Activated naive CD4-positive, alpha-beta T cell treated with anti-CD3 and anti-CD28 coated beads, Interleukin-2, amount 50 U/mL, for 16 hours (primary cell): ENCODE measurements at regions not wholly inside any gene's neighbourhood (a gene's known extent, or its start where the extent isn't known, plus 50 kb on each side); places are given as distances from the start of the nearest gene placed in this dataset.

Source experiments
- DNase-seq: peaks from one replicate; pipeline ENCODE4 v3.0.0-alpha.2; 2020

DNA sequence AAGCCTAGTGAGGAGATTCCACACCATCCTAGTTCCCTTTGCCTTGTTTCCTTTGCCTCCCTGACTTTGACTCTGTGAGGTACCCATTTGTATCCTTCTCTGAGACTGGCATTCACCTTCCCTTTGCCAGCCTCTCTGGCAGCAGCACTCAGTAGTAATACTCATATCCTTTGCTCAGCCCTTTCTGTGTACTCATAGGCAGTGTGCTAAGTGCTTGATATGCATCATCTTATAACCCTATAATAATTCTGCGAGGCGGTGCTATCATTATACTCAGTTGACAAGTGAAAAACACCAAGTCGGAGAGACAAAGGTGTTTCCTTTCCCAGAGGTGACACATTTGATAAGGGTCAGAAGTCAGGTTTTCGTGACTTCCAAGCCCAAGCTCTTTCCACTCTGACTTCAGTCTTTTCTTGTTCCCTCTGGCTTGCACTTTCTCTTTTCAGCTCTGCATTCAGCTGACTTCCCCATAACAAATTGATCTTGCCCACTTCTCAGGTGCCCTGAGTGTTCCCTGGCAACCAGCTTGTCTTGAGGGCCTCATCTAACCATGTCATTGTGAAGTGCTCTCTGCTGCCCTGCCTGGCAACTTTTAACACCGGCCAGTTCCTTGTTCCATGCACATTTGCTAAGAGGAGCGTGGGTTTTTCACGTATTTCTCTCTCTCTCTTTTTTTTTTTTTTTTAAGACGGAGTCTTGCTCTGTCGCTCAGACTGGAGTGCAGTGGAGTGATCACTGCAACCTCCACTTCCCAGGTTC lies 94.5 kb upstream of the UPP2 start:
- DNase-seq = peak; percentile 14

DNA sequence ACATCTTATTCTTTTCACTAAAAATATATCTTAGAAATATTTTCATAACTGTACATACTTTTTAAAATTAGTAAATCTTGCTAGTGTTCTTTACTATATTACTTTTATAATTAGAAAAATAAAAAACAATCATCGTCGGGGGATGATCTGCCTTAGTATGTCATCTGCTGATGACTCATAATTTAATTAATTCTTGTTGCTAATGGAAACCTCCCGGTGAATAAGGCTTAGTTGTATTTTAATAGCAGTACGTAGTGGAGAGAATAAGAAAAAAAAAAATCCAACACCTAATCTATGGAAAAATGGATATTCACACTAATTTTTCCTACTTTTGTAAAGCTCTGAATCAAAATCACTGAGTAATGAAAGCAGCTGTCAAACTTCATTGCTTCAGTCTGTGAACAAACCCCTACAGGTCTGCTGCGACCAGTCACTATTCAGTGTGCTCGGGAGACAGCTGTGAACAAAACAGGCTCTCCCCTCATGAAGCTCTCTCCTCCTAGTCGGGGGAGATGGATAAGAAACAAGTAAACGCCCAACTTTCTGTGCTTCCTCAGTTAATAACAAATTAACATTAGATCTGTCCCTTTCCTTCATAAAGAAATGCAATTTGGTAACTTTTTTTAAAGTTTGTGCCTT lies 97.4 kb upstream of the UPP2 start:
- no peak for DNase-seq

DNA sequence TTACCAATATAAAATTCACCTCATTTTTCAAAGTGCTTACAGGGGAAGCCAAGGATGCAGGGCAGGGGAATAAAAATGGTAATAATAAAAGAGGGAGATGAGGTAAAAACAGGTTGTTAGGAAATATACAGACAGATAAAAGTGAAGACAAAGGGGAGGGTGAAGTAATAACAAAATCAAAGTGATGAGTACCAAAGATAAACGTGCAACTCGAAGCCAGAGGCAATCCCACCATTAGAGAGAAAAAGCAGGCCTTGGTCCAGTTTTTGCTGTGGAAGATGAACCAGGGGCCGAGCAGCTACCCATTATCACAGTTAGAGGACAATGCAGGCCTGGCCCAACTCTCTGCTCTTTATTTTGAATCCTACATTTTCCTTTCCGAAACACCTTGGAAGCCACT lies 99.6 kb upstream of the UPP2 start:
- DNase-seq = no peak

DNA sequence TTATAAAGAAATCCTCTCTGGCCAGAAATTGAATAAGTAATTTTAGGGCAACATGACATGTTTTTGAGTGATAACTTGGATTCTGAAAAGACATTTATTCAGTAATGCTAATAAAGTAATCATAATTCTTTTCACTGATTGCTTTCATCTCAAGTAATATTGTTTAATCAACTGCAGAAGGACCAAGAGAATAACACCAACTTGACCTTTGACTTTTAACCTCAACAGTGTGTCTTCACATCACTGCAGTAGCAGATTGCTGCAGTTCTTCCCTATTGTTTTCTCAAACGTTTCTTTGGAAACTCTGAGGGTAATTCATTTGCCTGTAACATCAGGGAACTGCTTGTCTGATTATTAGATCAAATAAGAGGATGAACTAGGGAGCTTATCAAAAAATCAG lies 104.9 kb upstream of the UPP2 start:
- DNase-seq = no peak

DNA sequence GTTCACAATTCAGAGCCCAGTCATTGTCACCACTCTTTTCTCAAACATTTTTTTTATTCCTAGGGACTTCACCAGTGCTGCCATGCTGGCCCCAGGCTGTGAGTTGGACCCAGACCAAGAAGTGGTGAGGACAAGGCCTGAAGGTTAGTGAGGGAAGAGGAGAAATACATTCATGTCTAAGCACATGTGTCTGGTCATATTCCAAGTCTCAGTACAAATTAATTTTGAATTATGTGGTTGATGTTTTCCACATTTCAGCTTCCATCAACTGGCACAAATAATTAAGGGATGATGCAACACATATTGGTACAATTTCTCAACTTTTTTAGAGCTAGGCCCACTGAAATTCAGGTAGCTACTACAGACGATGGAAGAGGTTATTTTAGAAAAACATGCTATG lies 106.6 kb upstream of the UPP2 start:
- DNase-seq = no peak

DNA sequence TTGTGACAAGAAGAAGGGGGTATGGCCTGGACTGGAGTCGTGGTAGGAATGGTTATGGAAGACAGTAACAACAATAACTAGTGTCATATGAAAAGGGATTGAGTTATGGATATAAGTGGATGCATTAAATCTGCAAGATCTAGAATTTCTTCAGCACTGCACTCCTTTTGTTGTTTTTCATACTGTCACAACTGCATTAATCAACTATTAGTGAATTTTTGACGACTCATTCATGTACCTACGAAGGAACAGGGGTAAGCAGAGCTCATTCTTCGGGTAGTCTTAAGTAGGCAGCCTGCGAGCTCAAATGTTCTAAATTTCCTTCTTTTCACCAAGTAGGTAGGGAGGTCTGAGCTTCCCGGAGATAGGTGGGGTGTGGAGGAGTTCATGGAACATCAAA lies 109.7 kb upstream of the UPP2 start:
- DNase-seq = no peak

DNA sequence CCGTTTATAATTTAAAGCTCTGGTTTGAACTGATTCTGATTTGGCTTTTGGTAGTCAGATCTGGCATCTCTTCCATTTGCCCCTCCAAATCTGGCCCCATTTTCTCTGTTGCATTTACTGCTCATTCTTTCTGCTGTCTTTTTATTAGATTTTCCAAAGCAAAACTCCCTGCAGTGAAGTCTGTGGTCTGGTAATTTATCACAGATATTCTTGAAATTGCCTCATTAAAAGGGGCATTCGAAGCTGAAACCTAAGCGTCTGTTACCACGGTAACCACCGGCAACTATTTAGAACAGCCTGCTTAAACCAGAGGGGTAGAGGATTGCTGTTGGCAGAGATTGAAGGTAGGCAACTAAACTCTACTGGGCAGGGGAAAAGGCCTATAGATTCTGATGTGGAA lies 111.5 kb upstream of the UPP2 start:
- no peak for DNase-seq

DNA sequence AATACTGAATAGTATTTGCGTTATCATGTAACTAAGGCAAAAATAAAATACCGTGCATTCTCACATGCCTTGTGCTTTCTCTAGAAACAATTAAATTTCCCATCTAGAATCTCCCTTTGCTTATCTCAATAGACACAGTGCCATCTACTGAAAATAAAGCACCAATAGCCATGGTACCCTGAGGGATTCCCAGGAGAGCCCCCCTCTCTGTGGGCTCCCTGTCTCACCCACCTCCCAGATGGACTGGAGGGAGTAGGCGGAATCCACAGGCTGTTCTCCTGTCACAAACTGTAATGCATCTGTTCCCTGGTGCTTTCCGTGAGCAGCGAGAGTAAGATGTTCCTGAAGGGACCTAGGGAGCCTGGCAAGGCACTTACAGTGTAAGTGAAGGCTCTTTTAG lies 112.4 kb upstream of the UPP2 start:
- no peak for DNase-seq

DNA sequence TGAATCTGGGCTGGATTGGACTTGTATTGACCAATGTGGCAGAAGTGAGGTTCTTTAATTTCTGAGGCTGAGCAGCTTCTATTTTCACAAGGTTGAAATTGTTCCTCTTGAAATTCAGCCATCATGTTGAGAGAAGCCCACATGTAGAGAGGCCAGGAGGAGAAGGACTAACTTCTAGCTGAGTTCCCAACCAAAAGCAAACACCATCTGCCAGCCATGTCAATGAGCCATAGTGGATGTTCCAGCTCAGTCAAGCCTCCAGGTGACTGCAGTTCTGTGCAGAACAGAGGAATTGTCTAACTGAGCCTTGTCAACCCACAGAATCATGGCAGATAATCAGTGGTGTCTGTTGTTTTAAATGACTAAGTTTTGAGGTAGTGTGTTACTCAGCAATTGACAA lies 110.6 kb upstream of the ACVR1 start:
- DNase-seq = no peak

DNA sequence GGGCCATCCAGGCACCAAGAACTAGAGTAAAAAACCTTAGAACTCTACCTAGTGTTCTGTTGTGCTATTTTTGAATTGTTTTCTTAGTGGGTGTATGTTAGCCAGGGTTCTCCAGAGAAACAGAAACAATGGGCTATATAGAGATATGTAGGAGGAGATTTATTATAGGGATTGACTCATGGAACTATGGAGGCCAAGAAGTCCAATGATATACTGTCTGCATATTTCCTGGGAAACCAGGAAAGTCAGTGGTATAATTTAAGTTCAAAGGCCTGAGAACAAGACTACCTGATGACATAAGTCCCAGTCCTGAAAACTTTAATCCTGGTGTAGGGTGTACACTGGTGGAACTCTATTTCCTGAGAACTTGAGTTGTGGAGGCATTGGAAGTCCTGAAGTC lies 108.7 kb upstream of the ACVR1 start:
- DNase-seq = no peak

DNA sequence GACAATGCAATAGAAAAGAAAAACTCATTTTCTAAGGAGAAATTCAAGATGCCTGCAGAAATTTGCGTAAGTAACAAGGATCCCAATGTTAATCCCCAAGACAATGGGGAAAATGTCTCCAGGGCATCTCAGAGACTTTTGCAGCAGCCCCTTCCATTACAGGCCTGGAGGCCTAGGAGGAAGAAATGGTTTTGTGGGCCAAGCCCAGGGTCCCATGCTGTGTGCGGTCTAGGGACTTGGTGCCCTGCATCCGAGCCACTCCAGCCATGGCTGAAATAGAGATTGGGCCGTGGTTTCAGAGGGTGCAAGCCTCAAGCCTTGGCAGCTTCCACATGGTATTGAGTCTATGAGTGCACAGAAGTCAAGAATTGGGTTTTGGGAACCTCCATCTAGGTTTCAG lies 103.9 kb upstream of the ACVR1 start:
- DNase-seq = no peak

DNA sequence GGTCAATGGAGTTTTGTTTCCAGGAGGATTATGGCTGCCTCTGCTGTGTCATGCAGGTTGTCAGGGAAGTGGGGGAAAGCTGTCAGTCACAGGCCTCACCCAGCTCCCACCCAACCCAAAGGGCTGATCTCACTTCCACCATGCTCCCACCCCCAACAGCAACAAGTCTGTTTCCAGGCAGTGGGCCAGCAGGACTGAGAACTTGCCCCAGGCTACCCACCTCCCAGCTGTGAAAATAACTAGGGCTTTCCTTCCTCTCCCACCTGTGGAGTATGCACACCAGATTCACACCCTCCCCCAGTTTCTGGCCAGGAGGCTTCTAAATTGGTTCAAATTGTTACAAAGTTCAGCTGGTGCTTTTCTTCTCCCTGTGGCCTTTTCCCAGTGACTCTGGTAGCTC lies 95.6 kb upstream of the ACVR1 start:
- no peak for DNase-seq

DNA sequence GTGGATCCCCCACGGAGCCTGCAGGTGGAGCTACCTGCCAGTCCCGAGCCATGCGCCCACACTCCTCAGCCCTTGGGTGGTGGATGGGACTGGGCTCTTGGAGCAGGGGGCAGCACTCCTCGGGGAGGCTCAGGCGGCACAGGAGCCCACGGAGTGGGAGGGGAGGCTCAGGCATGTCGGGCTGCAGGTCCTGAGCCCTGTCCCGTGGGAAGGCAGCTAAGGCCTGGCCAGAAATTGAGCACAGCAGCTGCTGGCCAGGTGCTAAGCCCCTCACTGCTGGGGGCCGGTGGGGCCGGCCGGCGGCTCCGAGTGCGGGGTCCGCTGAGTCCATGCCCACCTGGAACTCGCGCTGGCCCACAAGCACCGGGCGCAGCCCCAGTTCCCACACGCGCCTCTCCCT lies 91.7 kb upstream of the ACVR1 start:
- no peak for DNase-seq

DNA sequence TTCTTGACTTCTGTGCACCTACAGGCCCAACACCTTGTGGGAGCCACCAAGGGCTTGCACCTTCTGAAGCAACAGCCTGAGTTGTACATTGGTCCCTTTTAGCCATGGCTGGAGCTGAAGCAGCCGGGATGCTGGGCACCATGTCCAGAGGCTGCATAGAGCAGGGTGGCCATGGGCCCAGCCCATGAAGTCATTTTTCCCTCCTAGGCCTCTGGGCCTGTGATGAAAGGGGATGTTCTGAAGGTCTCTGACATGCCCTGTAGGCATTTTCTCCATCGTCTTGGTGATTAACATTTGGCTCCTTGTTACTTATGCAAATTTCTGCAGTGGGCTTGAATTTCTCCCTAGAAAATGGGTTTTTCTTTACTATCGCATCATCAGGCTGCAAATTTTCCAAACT lies 83.1 kb upstream of the ACVR1 start:
- no peak for DNase-seq

DNA sequence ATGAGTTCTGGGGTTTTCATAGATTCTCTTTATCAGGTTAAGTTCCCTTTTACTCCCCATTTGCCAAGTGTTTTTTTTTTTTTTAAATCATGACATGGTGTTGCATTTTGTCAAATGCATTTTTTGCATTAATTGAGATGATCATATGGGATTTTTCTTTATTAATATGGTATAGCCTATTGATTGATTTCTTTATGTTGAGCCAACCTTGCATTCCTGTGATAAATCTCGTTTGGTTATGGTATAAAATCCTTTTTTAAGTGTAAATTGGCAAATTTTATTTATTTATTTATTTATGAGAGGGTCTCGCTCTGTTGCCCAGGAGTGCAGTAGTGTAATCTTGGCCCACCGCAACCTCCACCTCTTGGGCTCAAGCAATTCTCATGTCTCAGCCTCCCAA lies 81.5 kb upstream of the ACVR1 start:
- no peak for DNase-seq

DNA sequence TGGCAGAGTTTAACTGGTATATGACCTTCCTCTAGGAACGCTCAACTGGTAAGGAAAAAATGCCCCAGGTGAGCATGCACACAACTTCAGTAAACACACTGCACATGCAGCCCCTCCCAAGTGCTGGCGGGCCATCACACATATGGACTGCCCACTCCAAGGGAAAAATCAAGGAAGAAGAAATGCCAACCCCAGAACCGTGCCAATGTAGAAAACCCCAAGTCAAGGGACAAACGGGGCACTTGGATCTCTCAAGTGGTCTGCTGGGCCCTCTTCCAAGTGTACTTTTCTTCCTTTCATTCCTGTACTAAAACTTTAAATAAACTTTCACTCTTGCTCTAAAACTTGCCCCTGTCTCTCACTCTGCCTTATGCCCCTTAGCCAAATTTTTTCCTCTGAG lies 76.4 kb upstream of the ACVR1 start:
- no peak for DNase-seq

DNA sequence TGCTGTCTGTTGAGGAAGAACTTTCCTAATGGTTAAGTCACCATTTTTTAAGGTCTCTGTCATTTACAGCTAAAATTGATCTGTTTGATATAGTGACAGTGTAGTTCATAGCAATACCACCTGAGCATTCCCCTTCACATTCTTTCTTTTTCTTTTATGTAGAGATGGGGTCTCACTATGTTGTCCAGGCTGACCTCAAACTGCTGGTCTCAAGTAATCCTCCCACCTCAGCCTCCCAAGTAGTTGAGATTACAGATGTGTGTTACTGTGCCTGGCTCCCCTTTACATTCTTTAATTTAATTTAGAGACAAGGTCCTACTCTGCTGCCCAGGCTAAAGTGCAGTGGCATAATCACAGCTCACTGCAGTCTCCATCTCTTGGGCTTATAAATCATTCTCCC lies 72.7 kb upstream of the ACVR1 start:
- no peak for DNase-seq

DNA sequence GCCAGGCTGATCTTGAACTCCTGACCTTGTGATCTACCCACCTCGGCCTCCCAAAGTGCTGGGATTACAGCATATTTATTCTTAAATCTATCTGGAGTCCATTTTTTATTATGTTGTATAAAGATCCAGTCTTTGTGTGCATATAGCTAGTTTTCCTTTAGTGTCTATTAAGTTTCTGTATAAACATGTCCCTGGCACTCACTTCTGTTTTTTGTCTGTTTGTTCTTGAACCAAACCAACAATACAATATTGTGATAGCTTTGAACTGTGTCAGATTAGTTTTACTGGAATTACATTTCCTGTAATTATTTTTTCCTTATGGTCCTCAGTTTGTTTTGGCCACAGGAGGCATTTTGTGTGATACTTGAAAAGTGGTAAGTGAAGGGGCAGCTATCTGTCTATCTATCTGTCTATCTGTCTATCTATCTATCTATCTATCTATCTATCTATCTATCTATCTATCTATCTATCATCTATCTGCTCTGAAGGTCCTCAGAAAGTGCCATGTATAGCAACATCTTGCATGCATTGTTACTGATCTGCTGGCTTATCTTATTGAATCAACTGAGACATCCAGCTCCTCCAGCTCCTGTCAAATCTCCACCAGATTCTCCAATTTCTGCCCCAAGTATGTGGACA lies 70.9 kb upstream of the ACVR1 start:
- no peak for DNase-seq

DNA sequence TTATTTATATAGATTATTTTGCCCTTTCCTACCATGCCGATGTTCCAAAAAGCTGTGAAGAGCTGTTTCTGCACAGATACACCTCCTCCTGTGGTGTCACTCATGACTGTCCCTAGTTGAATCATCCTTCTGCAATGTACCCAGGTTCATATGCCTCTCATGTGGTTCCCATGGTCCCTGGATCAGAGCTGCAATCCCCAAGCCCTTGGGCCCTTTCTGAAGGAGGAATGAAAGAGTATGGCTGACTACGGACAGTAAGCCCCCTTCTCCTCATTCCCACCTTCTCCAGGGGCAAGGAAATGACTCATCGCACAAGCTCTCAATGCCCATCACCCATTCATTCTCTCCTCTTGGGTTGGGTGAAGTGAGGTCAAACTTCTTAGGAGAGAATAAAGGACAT lies 63.9 kb upstream of the ACVR1 start:
- DNase-seq = no peak

DNA sequence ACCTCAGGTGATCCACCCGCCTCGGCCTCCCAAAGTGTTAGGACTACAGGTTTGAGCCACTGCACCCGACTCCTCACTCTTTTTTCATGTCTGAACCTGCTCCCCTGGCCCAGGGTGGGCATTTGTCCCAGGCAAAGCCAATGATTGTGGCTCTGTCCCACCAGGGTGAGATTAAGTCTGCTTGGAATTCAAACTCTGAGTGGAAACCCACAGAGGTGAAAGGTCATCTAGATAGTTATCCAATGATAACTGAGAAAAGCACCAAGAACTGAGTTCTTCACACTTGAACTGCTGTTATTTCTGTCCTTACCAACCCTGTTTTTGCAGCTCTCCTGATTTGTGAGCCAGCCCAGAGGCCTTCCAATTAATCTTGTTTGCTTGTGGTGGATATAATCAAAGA lies 62.4 kb upstream of the ACVR1 start:
- DNase-seq = no peak

DNA sequence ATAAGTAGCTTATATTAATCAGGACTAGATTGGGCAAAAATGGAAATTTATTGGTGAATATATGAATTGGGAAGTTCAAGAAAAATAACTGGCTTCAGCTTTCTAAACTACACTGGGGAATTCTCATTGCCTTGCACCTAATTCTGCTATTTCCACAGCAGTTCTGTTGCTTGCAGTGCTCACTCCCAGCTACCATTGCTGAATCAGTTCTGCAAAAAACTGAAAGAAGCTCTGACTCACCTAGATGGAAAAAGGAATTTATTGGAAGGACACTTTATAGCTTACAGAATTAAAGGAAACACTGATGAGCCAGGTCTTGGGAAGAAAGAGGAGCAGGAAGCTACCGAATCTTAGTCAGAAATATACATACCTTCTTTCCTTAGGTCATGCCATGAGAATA lies 60.3 kb upstream of the ACVR1 start:
- DNase-seq = no peak

DNA sequence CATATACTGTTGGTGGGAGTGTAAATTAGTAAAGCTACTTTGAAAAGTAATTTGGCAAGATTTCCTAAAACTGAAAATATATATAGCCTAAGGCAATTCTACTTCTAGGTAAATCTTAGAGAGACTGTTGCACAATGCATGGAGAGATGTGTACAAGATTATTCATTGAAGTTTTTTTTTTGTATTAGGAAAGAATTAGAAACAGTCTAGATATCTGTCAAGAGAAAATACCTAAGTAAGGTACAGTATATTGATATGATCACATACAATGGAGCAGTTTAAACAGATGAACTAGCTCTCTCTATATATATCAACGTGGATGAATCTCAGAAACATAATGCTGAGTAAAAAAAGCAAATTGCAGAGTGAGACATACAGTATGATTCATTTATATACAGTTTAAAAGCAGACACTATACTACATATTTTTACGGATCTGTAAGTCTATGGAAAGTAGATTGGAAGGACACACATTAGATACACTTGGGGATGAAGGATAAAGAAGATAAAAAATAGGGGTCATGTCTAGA lies 59.3 kb upstream of the ACVR1 start:
- DNase-seq = no peak

DNA sequence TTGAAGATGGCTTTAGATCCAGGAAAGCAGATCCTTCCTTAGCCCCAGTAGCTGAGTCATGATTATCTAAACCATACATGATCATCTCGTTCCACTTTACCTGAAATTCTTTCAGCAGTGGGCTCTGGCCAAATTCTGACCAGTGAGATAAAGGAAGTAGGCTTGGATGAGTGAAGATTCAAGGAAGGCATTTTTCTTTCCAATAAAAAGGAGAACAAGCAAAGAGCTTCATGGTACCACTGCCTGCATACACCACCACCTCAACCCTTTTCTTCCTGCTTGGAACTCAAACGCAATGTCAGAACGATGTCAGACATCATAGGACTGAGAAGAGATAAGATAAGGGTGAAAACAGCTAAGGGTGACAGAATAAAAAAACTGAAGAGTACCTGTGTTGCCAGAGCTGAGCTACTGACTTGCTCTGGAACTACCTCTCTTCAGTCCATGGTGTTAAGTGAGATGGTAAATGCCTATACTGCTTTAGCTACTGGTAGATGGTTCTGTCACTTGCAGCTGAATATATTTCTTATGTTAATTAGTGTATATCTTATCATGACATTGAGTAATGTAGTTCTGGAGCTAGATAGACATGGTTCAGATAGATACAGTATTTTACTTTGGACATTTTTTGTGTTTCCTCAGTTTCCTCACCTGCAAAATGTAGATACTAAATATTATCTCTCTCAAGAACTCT lies 58.7 kb upstream of the ACVR1 start:
- no peak for DNase-seq
